Ectodermal cell (in vitro differentiated cells): ENCODE measurements at regions not wholly inside any gene's neighbourhood (a gene's known extent, or its start where the extent isn't known, plus 50 kb on each side); places are given as distances from the start of the nearest gene placed in this dataset.

Experiments
- H3K27ac ChIP-seq: 2 replicates; pipeline ENCODE4 v1.7.0; 2013; ENCODE audit warnings: mild to moderate bottlenecking, low read depth, low read length; ENCODE audit not compliant: insufficient read depth, poor library complexity, severe bottlenecking
- H3K27me3 ChIP-seq: 2 replicates; pipeline ENCODE4 v1.7.0; 2013; ENCODE audit warnings: mild to moderate bottlenecking, low read length; ENCODE audit not compliant: insufficient read depth, control insufficient read depth, poor library complexity, severe bottlenecking
- H3K36me3 ChIP-seq: one replicate; pipeline ENCODE4 v1.7.0; 2013; ENCODE audit warnings: low read length; ENCODE audit not compliant: control insufficient read depth, insufficient read depth
- H3K4me1 ChIP-seq: one replicate; pipeline ENCODE4 v1.7.0; 2013; ENCODE audit warnings: low read length; ENCODE audit not compliant: control insufficient read depth, insufficient read depth
- H3K4me3 ChIP-seq: 2 replicates; pipeline ENCODE4 v1.7.0; 2013; ENCODE audit warnings: low read depth, low read length, control low read depth; ENCODE audit not compliant: insufficient read depth
- H3K9me3 ChIP-seq: 2 replicates; pipeline ENCODE4 v1.7.0; 2013; ENCODE audit warnings: mild to moderate bottlenecking, low read length, moderate library complexity; ENCODE audit not compliant: control insufficient read depth
- WGBS, 2 experiments: methylation state at CpG; one replicate each; pipeline ENCODE4 v1.1.7; 2013; ENCODE audit warnings: missing lambda C conversion rate in 2 of 2; 5-methylcytosine and 5-hydroxymethylcytosine counted together

DNA sequence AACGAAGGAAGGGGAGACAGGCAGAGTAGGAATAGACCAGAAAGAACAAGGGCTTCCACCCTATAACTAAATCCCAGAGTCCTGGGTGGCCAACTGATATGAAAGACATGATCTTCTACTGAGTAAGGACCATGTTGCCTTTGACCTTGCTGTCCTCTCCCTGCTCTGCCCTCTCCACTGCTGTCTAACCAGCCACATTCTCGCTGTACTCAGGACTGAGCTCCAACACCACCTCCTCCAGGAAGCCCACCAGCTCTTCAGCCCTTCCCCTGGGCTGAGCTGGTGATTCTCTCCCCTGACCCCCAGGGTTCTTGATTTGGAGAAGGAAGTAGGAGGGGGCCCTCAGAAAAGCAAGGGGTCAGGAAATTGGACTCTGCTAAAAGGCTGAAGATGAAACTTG is 159.2 kb downstream of the DICER1 start:
- Histone ChIP-seq H3K4me3 (no peak overlapping the region), H3K4me1 (peaks cover 3% of the 10 kb centered on the region), H3K36me3 (no peaks in the 10 kb centered on the region), H3K9me3 (no peaks in the 10 kb centered on the region), H3K27me3 (peaks cover 3% of the 10 kb centered on the region), H3K27ac (no peak overlapping the region)
- 85 to 92% methylated on average over 2 of the region's 2 CpGs for WGBS, 2 experiments

- H3K4me3 ChIP-seq, result no peak overlapping the region
- no peaks in the 10 kb centered on the region for H3K36me3 ChIP-seq
- peaks cover 3% of the 10 kb centered on the region for H3K4me1 ChIP-seq
- 94 to 97% methylated on average over 10 of the region's 10 CpGs for WGBS, 2 experiments
- no peak overlapping the region for H3K27ac ChIP-seq
- peaks cover 3% of the 10 kb centered on the region for H3K27me3 ChIP-seq
- no peaks in the 10 kb centered on the region for H3K9me3 ChIP-seq
Observed at GRCh38 chr14:94995551-94995950, 161.8 kb downstream of the DICER1 start.

DNA sequence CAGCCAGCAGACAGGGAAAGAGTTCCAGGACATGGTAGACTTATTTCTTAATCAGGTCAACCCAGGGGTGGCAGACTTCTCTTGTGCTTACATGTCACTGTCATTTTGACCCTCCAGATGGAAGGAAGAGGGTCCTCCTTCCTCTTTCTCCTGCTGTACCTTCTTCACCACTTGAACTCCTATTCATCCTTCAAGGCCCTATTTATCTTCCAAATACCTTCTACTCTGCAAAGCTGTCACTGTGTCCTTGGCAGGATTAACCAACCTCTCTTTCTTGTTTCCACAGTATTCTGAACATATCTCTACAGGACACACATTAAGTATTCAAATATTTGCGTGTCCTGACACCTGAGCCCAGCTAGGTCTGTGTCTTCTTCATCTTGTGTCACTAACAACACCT is 163.1 kb downstream of the DICER1 start:
- H3K9me3 ChIP-seq, result no peaks in the 10 kb centered on the region
- no peak overlapping the region for H3K4me3 ChIP-seq
- no peaks in the 10 kb centered on the region for H3K36me3 ChIP-seq
- peaks cover 3% of the 10 kb centered on the region for H3K4me1 ChIP-seq
- WGBS, 2 experiments, result 95 to 97% methylated on average over 1 of the region's 1 CpG
- no peak overlapping the region for H3K27ac ChIP-seq
- peaks cover 3% of the 10 kb centered on the region for H3K27me3 ChIP-seq

DNA sequence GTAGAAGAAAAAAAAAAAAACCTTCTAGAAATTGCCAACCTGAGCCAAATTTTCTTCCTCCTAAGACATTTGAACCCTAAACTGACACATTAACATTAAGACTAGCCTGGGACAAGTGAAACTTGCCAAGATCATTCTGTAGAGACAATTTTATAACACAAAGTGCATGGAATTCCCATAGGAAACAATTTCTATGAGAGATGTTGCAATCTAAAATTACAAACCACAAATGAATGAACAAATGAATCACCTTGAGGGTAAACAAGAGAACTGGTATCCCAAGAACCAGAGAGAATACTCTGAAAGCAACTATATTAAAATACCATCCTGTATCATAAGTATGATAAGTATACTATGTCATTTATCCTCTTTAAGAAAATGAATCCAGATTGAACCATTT is 165.3 kb downstream of the DICER1 start:
- H3K27ac ChIP-seq, result no peak overlapping the region

GRCh38 chr14:94989946-94990345 is 167.4 kb downstream of the DICER1 start:
- Histone ChIP-seq H3K36me3 (no peaks in the 10 kb centered on the region), H3K27ac (no peak overlapping the region), H3K9me3 (no peaks in the 10 kb centered on the region), H3K4me1 (no peaks in the 10 kb centered on the region), H3K4me3 (no peak overlapping the region), H3K27me3 (no peaks in the 10 kb centered on the region)
- 71 to 85% methylated on average over 2 to 3 of the region's 3 CpGs for WGBS, 2 experiments

More for the DNA sequence above, 165.3 kb downstream of the DICER1 start:
- Histone ChIP-seq H3K27me3 (no peaks in the 10 kb centered on the region), H3K4me3 (no peak overlapping the region), H3K9me3 (no peaks in the 10 kb centered on the region), H3K4me1 (no peaks in the 10 kb centered on the region), H3K36me3 (no peaks in the 10 kb centered on the region)

- no peaks in the 10 kb centered on the region for H3K9me3 ChIP-seq
- no peak overlapping the region for H3K4me3 ChIP-seq
- no peak overlapping the region for H3K27ac ChIP-seq
- 86 to 98% methylated on average over 3 to 4 of the region's 4 CpGs for WGBS, 2 experiments
- no peaks in the 10 kb centered on the region for H3K4me1 ChIP-seq
- H3K27me3 ChIP-seq, result no peaks in the 10 kb centered on the region
- H3K36me3 ChIP-seq, result no peaks in the 10 kb centered on the region
Observed at GRCh38 chr14:94989417-94989816, 167.9 kb downstream of the DICER1 start.

DNA sequence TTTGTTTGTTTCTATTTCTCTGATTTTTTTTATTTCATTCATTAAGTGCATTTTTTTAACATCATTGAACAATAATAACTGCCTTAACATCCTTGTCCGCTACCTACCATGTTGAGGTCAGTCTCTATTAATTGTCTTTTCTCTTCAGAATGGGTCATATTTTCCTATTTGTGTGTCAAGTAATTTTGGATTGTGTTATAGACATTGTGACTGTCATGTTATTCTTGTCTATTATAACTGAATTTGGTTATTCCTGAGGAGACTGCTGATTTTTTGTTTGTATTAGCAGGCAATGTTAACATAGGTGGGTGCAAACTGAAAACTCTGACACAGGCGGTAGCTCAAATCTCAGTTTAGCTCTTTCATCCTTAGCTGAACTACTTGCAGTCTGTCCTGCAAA is 169.9 kb downstream of the DICER1 start:
- 98% methylated on average over 2 of the region's 2 CpGs for WGBS, 2 experiments
- Histone ChIP-seq H3K4me3 (no peak overlapping the region), H3K36me3 (no peaks in the 10 kb centered on the region), H3K4me1 (no peaks in the 10 kb centered on the region), H3K27ac (no peak overlapping the region), H3K9me3 (no peaks in the 10 kb centered on the region), H3K27me3 (no peaks in the 10 kb centered on the region)

- no peak overlapping the region for H3K27ac ChIP-seq
- H3K36me3 ChIP-seq, result no peaks in the 10 kb centered on the region
- no peaks in the 10 kb centered on the region for H3K27me3 ChIP-seq
- H3K9me3 ChIP-seq, result no peaks in the 10 kb centered on the region
- 56 to 61% methylated on average over 3 of the region's 3 CpGs for WGBS, 2 experiments
- H3K4me1 ChIP-seq, result peaks cover 8% of the 10 kb centered on the region
- H3K4me3 ChIP-seq, result no peak overlapping the region
Observed at GRCh38 chr14:94979891-94980290, 177.4 kb downstream of the DICER1 start.

DNA sequence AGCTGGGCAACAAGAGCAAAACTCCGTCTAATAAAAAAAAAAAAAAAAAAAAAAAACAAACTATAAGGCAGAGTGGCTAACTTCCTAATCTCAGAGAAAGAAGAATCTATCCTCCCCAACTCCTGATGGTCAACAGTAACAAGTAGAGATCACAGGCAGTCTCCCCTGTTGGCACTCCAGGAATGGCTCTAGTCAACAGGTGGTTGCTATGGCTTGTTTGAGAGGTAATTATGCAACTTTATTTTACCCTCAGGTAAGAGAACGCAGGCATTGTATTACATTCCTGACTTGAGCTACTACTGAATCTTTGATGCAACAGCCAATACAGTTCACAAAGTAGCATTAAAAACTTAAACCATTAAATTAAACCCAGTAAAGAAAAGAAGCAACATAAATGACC is 180.3 kb downstream of the DICER1 start:
- peaks cover 8% of the 10 kb centered on the region for H3K4me1 ChIP-seq
- H3K27me3 ChIP-seq, result no peaks in the 10 kb centered on the region
- 83 to 90% methylated on average over 2 of the region's 2 CpGs for WGBS, 2 experiments
- no peak overlapping the region for H3K4me3 ChIP-seq
- no peaks in the 10 kb centered on the region for H3K36me3 ChIP-seq
- no peaks in the 10 kb centered on the region for H3K9me3 ChIP-seq
- H3K27ac ChIP-seq, result no peak overlapping the region

GRCh38 chr14:94975366-94975765 is 182.0 kb downstream of the DICER1 start:
- H3K4me3 ChIP-seq, result no peak overlapping the region
- H3K36me3 ChIP-seq, result no peaks in the 10 kb centered on the region
- H3K27me3 ChIP-seq, result no peaks in the 10 kb centered on the region
- H3K9me3 ChIP-seq, result no peaks in the 10 kb centered on the region
- H3K27ac ChIP-seq, result no peak overlapping the region
- peaks cover 7% of the 10 kb centered on the region for H3K4me1 ChIP-seq
- 95 to 98% methylated on average over 1 of the region's 1 CpG for WGBS, 2 experiments

DNA sequence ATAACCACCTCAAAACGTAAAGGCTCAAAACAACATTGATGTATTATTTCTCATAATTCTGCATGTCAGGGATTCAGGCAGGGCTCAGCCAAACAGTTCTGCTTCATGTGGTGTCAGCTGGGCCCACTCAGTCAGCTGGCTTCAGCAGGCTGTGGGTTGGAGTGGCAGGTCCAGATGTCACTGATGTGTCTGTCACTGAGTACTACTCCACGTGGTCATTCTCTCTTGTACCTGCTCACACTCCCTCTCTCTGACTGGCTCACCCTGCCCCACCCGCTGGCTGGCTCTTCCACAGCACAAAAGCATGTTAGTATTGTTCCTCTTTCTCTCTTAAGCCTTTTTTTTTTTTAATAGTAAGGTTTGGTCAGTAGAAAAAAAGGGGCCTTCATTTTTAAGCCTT is 182.4 kb downstream of the DICER1 start:
- no peak overlapping the region for H3K27ac ChIP-seq
- WGBS, 2 experiments, result 66 to 71% methylated on average over 3 of the region's 3 CpGs
- H3K9me3 ChIP-seq, result no peaks in the 10 kb centered on the region
- H3K4me3 ChIP-seq, result no peak overlapping the region
- H3K4me1 ChIP-seq, result peaks cover 3% of the 10 kb centered on the region
- H3K27me3 ChIP-seq, result no peaks in the 10 kb centered on the region
- H3K36me3 ChIP-seq, result no peaks in the 10 kb centered on the region
